C4-2B (cell line): ENCODE measurements at regions not wholly inside any gene's neighbourhood (a gene's known extent, or its start where the extent isn't known, plus 50 kb on each side); places are given as distances from the start of the nearest gene placed in this dataset.

Experiments used
- H3K27ac ChIP-seq: fragments of 450-650 bp; 2 replicates; pipeline ENCODE4 v1.5.1; 2017
- CTCF ChIP-seq: fragments of 450-650 bp; conservative IDR thresholded peaks from 2 replicates; pipeline ENCODE4 v1.5.1; 2017; ENCODE audit warnings: mild to moderate bottlenecking
- ZFX ChIP-seq: fragments of 450-650 bp; IDR thresholded peaks from 2 replicates; pipeline ENCODE4 v1.6.1; 2017

DNA sequence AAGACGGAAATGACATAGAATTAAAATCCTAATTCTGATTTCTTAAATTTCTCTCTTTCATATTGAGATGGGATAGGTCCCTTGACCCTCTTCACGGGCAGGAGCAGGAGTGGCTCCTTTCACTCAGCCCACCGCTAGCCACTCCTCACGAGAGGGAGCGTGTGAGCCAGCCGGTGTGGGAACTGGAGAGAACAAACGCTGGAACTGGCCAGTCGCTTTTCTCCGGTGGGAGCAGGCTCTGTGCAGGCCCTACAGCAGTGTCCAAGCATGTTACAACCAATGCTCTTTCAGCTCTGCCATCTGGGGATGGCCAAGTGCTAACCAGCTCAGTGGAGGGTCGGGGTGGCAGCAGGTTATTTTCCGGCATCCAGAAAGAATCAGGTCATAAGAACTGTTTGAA is 815.5 kb upstream of the ADGRL4 start:
- no peak overlapping the region for H3K27ac ChIP-seq
- TF ChIP-seq CTCF (no peak), ZFX (no peak)

GRCh38 chr1:79819140-79819539 is 812.6 kb upstream of the ADGRL4 start:
- H3K27ac ChIP-seq, result no peak overlapping the region
- no peak for TF ChIP-seq CTCF
- TF ChIP-seq ZFX, result no peak

DNA sequence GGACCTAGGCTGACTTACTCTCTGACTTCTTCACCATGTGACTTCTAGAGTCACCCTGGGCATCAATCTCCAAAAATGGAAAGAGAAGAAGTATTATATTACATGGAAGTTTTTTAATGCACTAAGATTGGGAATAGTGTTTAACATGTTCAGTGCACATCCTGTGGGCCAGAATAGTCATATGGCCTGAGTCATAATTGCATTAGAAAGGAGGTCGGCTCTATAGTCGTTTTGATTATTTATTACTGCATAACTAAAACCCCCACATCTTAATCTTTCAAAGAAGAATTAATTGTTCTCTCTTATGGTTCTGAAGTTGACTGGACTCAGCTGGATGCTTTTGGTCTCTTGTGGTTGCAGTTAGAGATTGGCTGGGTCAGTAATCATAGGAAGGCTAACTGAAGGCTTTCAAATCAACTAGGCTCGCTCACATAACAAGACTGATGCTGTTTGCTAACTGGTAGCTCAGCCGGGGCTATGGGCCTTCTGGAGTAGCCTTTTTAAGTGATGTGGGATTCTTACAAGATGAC is 810.6 kb upstream of the ADGRL4 start:
- H3K27ac ChIP-seq, result no peak overlapping the region
- TF ChIP-seq ZFX (no peak), CTCF (no peak)

GRCh38 chr1:79815115-79815514 is 808.6 kb upstream of the ADGRL4 start:
- TF ChIP-seq ZFX, result no peak
- no peak for TF ChIP-seq CTCF
- no peak overlapping the region for H3K27ac ChIP-seq

- no peak overlapping the region for H3K27ac ChIP-seq
- TF ChIP-seq CTCF, result no peak
- no peak for TF ChIP-seq ZFX
Observed at GRCh38 chr1:79811173-79811572, 804.6 kb upstream of the ADGRL4 start.

DNA sequence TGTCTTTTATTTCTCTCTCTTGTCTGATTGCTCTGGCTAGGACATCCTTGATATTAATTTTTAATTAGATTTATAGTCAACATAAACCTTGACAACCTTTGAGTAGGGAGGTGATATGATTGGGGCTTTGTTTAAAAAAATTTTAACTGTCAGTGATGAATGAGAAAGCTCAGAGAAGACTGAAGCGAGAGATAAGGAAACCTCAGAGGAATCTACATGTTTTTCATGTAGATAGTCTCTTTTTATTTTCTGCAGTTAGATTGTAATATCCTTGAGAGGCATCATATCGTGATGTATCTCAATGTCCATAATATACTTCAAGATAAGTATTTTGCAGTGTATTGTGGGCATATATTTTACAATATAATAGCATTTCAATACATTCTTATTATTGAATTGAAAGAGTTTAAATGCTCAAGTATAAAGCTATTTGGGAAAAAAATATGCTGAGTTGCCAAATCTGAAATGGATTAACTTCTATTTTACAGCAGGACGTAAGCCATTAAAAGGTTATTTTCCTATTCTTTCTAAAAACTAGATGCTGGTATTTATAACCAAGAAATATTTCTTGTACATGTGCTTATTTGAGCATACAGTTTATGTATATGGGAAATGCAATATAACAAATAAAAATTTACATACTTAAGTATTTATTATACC is 802.4 kb upstream of the ADGRL4 start:
- TF ChIP-seq ZFX (no peak), CTCF (no peak)
- H3K27ac ChIP-seq, result no peak overlapping the region

DNA sequence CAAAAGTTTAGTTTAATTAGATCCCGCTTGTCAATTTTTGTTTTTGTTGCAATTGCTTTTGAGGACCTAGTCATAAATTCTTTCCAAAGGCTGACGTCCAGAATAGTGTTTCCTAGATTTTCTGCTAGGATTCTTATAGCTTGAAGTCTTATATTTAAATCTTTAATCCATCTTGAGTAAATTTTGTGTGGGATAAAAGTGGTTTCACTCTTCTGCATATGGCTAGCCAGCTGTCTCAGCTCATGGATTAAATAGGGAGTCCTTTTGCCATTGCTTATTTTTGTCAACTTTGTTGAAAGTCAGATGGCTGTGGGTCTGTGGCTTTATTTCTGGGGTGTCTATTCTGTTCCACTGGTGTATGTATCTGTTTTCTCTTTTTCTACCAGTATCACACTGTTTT is 801.3 kb upstream of the ADGRL4 start:
- no peak overlapping the region for H3K27ac ChIP-seq
- TF ChIP-seq CTCF, result no peak
- TF ChIP-seq ZFX, result no peak
